HG03159 (cell line): ENCODE measurements at regions not wholly inside any gene's neighbourhood (a gene's known extent, or its start where the extent isn't known, plus 50 kb on each side); places are given as distances from the start of the nearest gene placed in this dataset.

Experiments
- ATAC-seq: cut with Tn5 transposase; IDR thresholded peaks from one replicate; pipeline ENCODE4 v1.9.1; 2021; ENCODE audit warnings: mild to moderate bottlenecking, moderate library complexity; ENCODE audit not compliant: unreplicated experiment

DNA sequence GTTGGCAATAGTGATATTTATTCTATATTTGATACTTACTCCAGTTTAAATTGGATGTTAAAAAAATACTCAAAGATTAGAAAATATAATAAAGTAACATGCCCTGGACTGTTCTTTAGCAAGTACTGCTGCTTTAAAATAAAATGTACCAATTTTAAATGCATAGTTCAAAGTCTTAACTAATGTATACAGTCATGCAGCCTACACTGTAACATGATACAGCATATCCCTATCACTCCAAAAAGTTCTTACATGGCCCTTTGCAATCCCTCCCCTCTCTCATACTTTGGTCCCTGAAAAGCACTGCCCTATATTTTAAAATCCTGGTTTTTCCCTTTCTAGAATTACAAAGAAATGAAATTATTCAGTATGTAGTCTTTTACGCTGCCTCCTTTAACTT lies 726.6 kb downstream of the LTN1 start:
- no peak for ATAC-seq

DNA sequence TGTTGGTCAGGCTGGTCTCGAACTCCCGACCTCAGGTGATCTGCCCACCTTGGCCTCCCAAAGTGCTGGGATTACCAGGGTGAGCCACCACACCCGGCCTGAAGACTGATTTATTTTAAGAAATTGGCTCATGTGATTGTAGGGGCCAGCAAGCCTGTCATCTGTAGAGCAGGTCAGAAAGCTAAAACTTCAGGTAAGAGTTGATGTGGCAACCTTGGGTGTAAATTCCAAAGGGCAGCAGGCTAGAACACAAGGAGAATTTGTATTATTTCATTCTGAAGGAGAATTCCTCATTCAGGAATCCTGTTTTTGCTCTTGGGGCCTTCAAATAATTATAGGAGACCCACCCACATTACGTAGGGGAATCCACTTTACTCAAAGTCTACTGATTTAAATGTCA lies 728.7 kb downstream of the LTN1 start:
- no peak for ATAC-seq

DNA sequence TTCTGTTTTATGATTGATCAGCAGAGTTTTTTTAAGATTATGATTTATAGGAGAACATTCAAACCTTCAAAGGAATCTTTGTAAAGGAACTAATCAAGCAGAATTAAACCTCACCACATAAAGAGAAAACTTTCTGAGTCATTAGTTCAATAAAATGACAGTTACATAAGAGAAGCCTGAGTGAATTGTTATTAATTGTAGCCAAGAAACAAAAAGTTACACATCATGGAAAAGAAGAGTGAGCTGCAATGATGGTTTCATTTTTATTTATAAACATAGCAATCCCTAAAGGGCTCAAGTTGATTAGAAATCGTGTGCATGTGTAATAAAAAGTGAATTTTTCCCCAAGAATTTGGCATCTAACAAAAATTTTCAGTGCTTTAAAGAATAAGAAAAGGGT lies 731.4 kb downstream of the LTN1 start:
- ATAC-seq, result no peak

DNA sequence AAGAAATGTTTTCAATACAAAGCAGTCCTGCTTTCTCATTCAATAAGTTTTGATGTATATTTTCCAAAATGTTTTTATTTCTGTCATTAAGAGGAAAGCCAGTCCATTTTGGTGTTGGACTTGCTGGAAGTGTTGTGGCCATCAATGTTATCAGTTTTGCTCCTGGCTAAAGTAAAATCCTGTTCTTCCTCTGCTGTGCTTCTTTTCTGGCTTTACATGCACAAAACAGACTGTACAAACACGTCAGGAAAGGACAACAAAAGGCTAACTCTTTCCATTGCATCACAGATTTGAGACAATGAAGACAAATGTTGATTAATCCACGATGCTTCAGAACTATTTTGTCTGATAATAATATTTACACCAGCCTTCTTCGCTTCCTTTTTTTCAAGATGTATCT lies 735.4 kb downstream of the LTN1 start:
- ATAC-seq, result no peak

DNA sequence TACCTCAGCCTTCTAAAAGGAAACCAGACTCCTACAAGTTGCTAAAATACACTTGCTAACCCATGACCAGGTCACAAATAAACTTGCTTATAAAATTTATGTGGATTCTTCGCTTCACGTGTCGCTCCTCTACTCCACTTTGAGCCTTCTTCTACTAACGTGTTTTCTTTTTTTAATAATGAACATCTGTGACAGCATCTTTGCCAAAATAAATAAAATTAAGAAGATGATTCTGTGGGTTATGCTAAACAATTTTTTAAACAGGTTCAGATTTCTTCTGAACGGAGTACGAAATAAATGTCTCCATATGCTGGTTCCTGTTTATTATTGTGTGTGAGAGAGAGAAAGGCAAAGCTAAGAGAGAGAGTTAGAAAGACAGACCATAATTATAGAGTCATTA lies 735.8 kb downstream of the LTN1 start:
- no peak for ATAC-seq

DNA sequence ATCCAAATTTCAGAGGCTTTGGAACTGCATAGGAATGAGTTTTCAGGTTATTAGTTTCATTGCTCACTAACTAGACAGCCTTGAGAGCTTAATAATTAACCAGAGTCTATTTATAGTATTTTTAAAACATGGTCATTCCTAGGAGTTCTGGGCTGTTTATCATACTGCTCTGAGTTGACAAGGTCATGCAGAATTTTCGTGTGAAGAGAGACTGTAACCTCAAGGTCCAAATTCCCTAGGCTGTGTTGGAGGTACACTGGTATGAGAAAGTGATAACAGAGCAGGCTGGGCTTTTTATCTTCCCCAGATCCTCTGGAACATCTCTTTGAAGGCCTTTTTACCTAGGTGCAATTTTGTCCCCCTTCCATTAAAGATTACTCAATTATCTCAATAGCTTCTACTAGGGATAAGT lies 736.3 kb downstream of the LTN1 start:
- ATAC-seq, result no peak

DNA sequence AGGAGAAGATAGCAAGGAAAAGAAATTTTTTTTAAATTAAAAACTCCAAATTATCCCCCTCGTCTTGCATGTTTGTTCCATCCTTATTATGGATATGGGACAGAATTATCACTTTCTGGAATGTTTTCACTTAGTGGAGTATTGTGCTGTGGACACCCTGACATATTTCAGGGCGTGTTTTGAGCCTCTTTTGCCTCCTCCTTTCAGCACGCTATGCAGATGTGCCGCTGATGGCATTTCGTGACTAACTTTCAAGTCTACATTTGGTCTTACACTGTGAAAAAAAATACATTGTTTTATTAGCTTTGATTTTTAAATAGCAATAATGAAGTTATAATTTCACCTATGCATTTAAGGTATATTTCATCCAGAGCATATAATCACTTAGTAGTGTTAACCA lies 738.7 kb downstream of the LTN1 start:
- ATAC-seq, result no peak

DNA sequence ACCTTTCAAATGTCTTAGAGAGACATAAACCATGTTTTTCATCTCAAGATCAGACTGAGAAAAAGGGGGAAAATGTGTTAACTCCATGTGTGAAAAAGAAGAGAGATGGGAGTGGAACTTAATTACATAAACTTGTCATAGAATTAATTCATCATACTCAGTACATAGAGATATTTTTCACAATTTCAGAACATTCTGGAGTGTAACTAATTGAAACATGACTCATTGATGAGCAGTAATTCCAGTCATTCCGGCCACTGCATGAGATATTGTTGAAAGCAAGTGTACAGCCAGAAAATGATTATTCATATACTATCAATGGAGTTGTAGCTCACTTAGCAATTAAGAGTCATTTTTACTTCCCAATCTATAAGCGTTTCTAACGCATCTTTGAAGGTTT lies 739.3 kb downstream of the LTN1 start:
- ATAC-seq, result no peak

DNA sequence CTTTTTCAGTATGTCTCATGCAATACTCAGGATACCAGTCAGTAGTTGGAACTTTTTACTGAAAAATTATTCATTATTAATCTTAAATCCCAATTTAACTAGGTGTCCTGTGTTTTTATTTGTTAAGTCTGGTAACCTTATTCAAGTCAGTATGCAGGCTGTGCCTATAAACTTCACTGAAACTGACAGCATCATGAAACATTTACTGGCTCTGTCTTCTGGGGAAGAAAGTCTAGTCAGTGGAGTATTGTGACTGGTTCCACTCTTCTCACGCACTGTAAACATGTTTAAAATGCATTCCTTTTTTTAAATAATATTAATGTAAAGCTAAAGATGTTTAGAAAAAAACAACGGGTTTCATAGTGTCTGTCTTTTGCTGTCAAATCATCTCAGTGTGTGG lies 739.7 kb downstream of the LTN1 start:
- no peak for ATAC-seq

DNA sequence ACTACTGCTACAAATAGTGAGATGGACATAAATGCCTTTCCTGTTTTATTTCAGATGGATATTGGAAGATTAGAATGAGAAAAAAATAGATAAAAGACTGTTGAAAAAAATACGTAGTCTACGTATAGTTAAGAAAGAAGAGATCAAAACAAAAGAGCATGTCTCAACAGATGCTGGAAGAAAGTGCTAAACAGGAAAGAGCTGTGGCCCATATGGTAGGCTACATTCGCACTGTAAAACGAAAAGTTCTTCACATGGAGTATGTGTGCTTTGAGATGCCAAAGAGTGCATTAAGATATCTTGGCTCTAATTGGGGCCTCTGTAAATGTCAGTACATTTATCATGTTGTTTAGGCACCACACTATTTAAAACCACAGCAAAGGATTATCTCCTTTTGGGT lies 741.7 kb downstream of the LTN1 start:
- no peak for ATAC-seq

DNA sequence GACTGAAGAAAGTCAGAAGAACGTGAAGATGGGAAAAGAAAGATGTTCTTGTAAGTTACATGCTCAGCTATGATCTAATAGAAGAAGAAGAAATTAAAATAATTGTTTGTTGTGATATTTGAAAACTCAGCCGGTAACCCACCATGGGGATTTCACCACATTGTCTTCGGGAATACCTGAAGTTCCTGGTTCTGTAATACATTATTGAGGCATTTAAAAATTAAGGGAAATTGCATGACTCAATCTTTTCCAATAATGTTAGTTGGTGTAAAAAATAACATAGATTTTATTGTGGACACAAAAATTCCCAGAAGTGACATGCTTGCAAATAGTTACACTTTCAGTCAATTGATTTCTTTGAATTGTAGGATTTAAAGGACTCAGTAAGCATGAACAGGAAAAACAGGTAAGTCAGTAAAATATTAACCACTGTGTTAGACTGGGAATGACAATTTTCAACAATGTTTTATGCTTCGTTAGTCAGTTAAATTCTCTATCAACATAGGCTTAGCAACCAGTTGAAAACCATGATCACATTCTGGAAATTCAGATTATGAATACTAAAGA lies 745.1 kb downstream of the LTN1 start:
- no peak for ATAC-seq

DNA sequence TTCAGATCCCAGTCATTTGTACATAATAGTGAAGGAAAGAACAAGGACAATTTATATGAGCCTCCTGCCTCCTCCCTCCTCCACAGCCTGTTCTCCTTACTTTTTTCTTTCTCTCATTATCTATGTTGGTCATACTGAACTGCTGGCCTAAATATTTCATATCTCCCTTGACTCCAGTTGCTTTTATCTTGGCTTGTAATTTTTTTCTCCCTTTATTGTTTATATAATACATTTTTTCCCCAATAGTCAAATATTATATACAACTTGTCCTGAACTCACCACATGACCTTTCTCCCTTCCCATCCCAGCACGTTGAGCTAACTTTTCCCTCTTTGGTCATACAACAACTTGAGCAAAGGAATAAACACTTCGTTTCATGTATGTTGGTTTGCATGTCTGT lies 752.1 kb downstream of the LTN1 start:
- no peak for ATAC-seq

DNA sequence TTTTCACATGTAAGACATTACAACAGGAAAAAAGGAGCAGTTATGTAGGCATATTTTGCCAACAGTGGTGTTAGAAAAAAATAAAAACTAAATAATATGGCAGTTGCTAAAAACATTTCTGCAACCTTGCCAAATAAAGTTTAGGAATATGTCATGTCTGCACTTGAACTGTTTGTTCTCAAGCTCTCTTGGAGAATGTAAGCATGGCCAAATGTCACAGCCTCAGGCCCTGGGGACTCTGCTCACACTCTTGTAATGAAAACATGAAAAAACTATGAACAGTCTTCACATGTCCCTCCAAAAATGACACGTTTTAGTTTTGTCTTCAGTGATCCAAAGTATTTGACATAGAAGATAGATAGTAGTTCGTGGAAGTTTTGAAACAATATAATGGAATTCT lies 753.3 kb downstream of the LTN1 start:
- ATAC-seq, result no peak

DNA sequence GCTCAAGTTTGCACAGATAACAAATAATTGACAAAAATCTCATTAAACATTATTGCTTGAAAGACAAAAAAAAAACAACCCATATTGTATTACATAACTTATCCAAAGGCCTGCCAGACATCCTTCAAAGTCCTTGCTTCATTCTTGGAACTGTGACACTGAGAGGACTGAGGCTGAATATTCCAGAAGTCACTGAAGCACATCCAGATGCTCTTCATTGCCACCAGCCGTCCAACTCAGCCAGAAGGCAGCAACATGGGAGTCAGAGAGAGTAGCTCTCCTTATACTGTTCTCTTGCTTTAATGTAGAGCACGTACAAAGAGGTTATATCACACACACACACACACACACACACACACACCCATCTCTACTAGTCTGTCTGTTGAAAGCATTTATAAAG lies 755.0 kb downstream of the LTN1 start:
- no peak for ATAC-seq

DNA sequence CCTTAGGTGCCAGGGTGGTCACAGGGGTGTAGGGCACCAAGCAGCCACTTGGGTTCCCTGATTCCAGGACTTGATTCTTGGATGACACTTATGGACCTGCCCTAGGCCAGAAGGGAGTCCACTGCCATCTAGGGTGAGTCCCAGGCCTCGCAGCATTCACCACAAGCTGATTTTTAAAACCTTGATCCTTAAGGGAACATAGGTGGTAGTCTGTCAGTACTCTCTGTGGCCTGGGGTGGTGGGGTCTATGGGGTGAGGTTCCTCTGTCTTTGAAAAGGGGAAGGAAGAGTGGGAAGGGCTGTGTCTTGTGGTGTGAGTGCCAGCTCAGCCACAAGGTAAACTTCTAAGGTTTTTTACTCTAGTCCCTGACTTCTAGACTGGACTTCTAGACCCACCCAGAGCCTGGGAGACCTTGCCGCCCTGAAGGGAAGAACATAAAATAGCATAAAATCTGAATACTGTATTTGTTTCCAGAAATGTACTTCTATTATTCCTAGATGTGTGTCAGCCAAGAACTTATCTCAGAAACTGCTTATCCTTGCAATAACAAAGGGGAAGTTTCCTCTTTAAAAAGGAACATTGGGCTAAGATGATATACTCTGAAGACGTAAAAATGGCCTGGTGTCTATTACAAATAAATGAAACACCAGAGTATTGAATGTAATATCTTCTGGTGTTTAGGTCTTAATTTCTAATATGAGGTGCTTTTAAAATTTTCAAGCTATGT lies 757.3 kb downstream of the LTN1 start:
- ATAC-seq, result no peak

DNA sequence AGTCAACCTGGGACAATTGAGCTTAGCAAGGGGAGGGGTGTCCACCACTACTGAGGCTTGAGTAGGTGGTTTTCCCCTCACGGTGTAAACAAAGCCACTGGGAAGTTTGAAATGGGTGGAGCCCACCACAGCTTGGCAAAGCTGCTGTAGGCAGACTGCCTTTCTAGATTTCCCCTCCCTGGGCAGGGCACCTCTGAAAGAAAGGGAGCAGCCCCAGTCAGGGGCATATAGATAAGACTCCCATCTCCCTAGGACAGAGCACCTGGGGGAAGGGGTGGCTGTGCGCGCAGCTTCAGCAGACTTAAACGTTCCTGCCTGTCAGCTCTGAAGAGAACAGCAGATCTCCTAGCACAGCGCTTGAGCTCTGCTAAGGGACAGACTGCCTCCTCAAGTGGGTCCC lies 758.4 kb downstream of the LTN1 start:
- no peak for ATAC-seq

DNA sequence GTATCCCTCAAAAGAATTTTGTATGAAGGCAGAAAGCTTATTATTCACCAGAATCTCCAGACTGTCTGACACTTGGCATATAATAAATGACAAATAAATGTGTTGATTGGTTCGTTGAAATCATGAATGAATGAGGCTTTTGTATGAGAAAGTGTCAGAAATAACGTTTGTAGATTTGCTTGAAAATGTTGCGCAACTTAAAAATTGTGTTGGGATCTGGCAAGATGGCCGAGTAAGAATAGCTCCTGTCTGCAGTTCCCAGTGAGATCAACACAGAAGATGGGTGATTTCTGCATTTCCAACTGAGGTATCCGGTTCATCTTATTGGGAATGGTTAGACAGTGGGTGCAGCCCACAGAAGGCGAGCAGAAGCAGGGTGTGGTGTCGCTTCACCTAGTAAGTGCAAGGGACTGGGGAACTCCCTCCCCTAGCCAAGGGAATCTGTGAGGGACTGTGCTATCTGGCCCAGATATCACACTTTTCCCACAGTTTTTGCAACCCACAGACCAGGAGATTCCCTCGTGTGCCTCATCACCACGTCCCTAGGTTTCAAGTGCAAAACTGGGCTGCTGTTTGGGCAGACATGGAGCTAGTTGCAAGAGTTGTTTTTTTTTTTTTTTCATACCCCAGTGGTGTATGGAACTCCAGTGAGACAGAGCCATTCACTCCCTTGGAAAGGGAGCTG lies 759.0 kb downstream of the LTN1 start:
- no peak for ATAC-seq

DNA sequence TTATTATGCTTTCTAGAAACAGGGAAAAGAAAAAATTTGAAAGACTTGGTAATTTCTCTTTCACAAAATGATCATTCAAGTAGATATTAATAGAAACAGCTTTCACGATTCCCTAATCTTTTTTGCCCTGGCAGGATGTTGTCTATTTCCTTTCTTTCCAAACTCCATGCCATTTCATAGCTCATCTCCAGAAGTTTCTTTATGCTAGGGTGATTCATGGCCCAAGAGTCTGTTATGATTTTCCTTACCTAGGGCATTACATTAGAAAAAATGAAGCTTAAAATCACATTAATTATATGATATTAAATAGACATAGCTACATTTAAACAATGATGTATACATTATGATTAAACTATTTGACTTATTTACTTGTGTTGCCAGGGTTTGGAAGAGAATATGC lies 762.1 kb downstream of the LTN1 start:
- ATAC-seq, result no peak

DNA sequence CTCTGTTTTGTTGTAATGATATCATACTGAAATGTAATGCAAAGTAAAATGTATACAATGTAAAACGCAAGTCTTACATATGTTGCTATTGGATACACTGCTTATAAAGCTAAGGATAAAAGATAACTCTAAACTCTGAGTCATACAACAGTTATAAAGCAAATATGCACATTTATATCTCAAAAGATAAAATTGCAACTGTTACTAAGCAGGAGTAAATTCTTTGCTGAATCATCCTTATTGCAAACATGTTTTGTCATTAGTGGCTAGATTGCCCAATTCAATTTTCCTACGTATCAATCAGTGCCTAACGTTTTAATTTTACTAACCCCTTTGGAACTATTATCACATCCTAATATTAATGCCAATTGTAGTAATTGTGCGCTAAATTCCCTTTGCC lies 762.9 kb downstream of the LTN1 start:
- ATAC-seq, result no peak

DNA sequence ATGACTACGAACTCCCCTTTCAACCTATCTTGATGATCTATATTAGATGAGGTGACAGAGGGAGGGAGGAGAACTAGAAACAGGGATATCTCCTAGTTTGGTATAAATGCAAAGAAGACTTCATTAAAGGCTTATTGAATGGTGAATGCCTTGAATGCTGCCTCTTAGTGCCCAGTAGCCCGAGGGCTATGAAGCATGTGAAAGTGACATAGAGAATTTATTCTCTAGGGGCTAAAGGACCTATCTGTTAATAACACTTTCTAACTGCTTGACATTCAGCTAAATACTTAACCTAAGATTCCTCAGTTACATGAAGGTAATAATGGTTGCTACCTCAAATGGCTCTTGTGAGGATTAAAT lies 764.1 kb downstream of the LTN1 start:
- no peak for ATAC-seq

DNA sequence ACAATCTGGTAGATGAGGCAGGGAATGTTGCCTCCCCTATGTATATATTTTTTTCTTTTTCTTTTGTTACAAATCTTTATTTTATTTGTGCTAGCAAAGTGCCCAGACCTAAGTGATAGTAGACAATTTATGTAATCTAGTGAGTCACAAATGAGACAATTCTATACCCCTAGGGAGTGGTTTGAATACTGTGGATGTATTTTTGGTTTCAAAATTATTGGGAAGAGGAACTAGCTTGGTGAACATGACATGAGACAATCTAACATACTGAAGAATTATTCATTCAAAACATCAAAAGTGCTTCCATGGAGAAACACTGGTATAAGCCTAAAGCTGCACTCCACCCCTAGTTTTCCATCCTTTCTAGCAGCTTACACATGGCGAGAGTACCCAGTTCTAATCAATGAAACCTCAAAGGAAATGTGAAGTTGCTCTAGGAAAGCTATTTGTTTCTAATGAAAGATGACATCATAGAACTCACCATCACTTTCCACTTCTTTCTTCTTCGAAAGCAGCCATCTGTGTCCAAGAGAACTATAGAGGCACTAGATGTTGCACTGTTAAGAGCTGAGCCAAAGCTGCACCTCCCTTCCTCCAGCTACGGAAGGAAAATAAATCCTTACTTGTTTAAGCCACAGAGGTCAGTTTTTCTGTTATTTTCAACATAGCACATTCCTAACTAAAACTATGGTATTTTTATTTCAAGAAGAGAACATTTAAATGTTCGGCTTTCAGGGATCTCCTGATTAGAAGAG lies 764.6 kb downstream of the LTN1 start:
- no peak for ATAC-seq

DNA sequence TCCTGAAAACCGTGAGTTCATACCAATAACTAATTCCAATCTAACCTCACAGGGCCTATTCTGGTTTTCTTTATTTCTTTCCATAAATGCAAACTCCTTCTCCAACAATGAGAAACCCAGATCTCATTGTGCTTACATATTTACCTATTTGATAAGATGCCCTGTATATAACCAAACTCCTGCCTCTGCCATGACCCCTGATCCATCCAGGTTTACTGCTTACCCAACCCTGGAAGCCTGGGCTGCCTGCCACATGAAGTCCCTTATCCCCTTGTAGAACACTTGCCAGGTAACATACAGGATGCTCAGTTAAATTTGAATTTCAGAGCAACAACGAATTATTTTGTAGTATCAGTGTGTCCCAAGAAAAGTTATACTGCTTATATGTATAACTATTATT lies 766.1 kb downstream of the LTN1 start:
- no peak for ATAC-seq
